ENCODE measurements at regions not wholly inside any gene's neighbourhood (a gene's known extent, or its start where the extent isn't known, plus 50 kb on each side); places are given as distances from the start of the nearest gene placed in this dataset.

DNA sequence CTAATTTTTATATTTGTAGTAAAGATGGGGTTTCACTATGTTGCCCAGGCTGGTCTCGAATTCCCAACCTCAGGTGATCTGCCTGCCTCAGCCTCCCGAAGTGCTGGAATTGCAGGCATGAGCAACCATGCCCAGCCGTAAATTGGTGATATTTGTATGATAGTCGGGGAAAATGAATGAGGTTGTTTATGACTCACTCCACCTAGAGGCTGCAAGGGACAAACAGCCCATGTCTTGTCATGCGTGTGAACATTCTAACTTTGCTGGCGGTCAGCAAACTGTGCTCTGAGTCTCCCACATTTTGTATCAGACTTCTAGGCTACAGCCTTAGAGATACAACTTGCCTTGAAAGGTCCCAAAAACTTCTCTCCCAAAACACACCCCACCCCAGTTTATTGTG is 133.5 kb upstream of the DTNA start:
- no peaks in the 10 kb centered on the region for H3K4me1 ChIP-seq (ENCODE audit: control insufficient read depth, insufficient read depth, low read length)
- H3K23ac ChIP-seq (ENCODE audit: low read depth, low read length) = no peak overlapping the region
- no peak overlapping the region for H3K4ac ChIP-seq (ENCODE audit: low read depth, low read length)
- H3K79me1 ChIP-seq (ENCODE audit: low read depth in 1 of 2, low read length in 2 of 2) = no peaks in the 10 kb centered on the region
- H3K36me3 ChIP-seq (ENCODE audit: control insufficient read depth, insufficient read depth, low read length) = no peaks in the 10 kb centered on the region
- H2AK5ac ChIP-seq (ENCODE audit: low read depth, low read length) = no peak overlapping the region
- no peak overlapping the region for H4K91ac ChIP-seq (ENCODE audit: insufficient read depth, low read depth, low read length)
- no peaks in the 10 kb centered on the region for H3K27me3 ChIP-seq (ENCODE audit: control insufficient read depth, insufficient read depth, low read length)
- H3K27ac ChIP-seq (ENCODE audit: insufficient read depth, low read length) = no peak overlapping the region
- POLR2A ChIA-PET (ENCODE audit: unreplicated experiment) = no interaction called here
- no peak overlapping the region for H3K18ac ChIP-seq (ENCODE audit: low read depth, low read length)
- in situ Hi-C loops (cut with MboI; ENCODE audit: low sequenced_read_pairs) (no loop called here), dilution Hi-C loops (cut with HindIII; ENCODE audit: low sequenced_read_pairs, unreplicated experiment) (no loop called here), intact Hi-C loops (cut with micrococcal nuclease) (no loop called here)
- H3K4me3 ChIP-seq (ENCODE audit: insufficient read depth, low read depth, low read length) = no peak overlapping the region
- no peak for TF ChIP-seq RFX5 (IDR thresholded peaks at IDR 0.05; ENCODE audit: low read depth, low read length)
- no peak for TF ChIP-seq NFE2L2 (IDR thresholded peaks at IDR 0.05; ENCODE audit: low read depth, low read length)
- no peak for TF ChIP-seq CEBPB (IDR thresholded peaks at IDR 0.05; ENCODE audit: low read depth, low read length)
- no peak for TF ChIP-seq FOS (IDR thresholded peaks at IDR 0.05; ENCODE audit: low read depth, low read length)
- TF ChIP-seq CHD1 (IDR thresholded peaks at IDR 0.05; ENCODE audit: low read depth, low read length) = no peak
- no peak for TF ChIP-seq RCOR1 (IDR thresholded peaks at IDR 0.05; ENCODE audit: insufficient replicate concordance, low read length)
- TF ChIP-seq USF2 (IDR thresholded peaks at IDR 0.05; ENCODE audit: low read depth, low read length) = no peak
- no peak for TF ChIP-seq MAFK (IDR thresholded peaks at IDR 0.05; ENCODE audit: low read depth, low read length)
- no peak for TF ChIP-seq BHLHE40 (IDR thresholded peaks at IDR 0.05; ENCODE audit: low read depth, low read length)
- no peak for TF ChIP-seq POLR2A (IDR thresholded peaks at IDR 0.05; ENCODE audit: low read depth, low read length)
- no peak for TF ChIP-seq RAD21 (IDR thresholded peaks at IDR 0.05; ENCODE audit: low read length)
- no peak overlapping the region for H3K9ac ChIP-seq (ENCODE audit: low read depth, low read length)
- no peak overlapping the region for H3K56ac ChIP-seq (ENCODE audit: extremely low read depth, insufficient read depth, low read length)
- DNase-seq (no peak), ATAC-seq (ENCODE audit: low read depth) (no peak)
- no peaks in the 10 kb centered on the region for H4K20me1 ChIP-seq (ENCODE audit: insufficient read depth, low read length)
- WGBS, 2 experiments (ENCODE audit: extremely low coverage in 2 of 2, insufficient read length in 1 of 2) = no CpG with 5 or more reads among the region's 6 CpGs
- no peak overlapping the region for H2AK9ac ChIP-seq (replicated peaks; ENCODE audit: low read depth, low read length, poor library complexity)
- H4K5ac ChIP-seq (ENCODE audit: low read depth, low read length) = no peak overlapping the region
- no peak overlapping the region for H2AFZ ChIP-seq (replicated peaks; ENCODE audit: low read length, poor library complexity)
- no peak overlapping the region for H2BK15ac ChIP-seq (ENCODE audit: low read depth, low read length)
- no peak overlapping the region for H3K14ac ChIP-seq (replicated peaks; ENCODE audit: low read depth, low read length)
- H2BK20ac ChIP-seq (ENCODE audit: low read depth, low read length) = no peak overlapping the region
- CTCF ChIA-PET = interaction anchor here (0.6 kb wide), 1 partner anchor 1258 kb away, joined by 3 read pairs; no protein-coding TSS in a partner anchor
- no peak overlapping the region for H2BK5ac ChIP-seq (ENCODE audit: low read depth, low read length, poor library complexity, severe bottlenecking)
- no peak overlapping the region for H3K4me2 ChIP-seq (ENCODE audit: low read depth, low read length)
- BruUV-seq (replicated peaks) = no TSS peak
- no peaks in the 10 kb centered on the region for H3K9me1 ChIP-seq (ENCODE audit: insufficient read depth, low read length)
- H4K8ac ChIP-seq (ENCODE audit: low read depth in 2 of 2, low read length in 2 of 2) = no peak overlapping the region
- no peaks in the 10 kb centered on the region for H3K9me3 ChIP-seq (ENCODE audit: control insufficient read depth, insufficient read depth, low read length)
- H2BK120ac ChIP-seq (ENCODE audit: low read depth, low read length) = no peak overlapping the region
